MM.1S (cell line): ENCODE measurements at regions not wholly inside any gene's neighbourhood (a gene's known extent, or its start where the extent isn't known, plus 50 kb on each side); places are given as distances from the start of the nearest gene placed in this dataset.

ENCODE experiments used
- DNase-seq: peaks from one replicate; pipeline ENCODE4 v3.0.0-alpha.2; 2015
- H2AFZ ChIP-seq: fragments of 300-600 bp; sonication (generic); 2 replicates; pipeline ENCODE4 v1.6.0; 2016; ENCODE audit warnings: antibody characterized with exemption, low read length
- H3F3A ChIP-seq: fragments of 300-600 bp; sonication (generic); 2 replicates; pipeline ENCODE4 v1.6.1; 2016; ENCODE audit warnings: mild to moderate bottlenecking, antibody characterized with exemption, low read length, moderate library complexity, mixed read lengths; ENCODE audit not compliant: insufficient read depth
- H3K27ac ChIP-seq: fragments of 300-600 bp; sonication (generic); 2 replicates; pipeline ENCODE4 v1.5.1; 2016; ENCODE audit warnings: mild to moderate bottlenecking, low read length
- H3K27me3 ChIP-seq: fragments of 300-600 bp; sonication (generic); replicated peaks from 2 replicates; pipeline ENCODE4 v1.6.0; 2016; ENCODE audit warnings: low read length; ENCODE audit not compliant: insufficient read depth
- H3K36me3 ChIP-seq: fragments of 300-600 bp; sonication (generic); replicated peaks from 2 replicates; pipeline ENCODE4 v1.6.1; 2016; ENCODE audit warnings: mild to moderate bottlenecking, low read length, mixed read lengths; ENCODE audit not compliant: insufficient read depth
- H3K4me1 ChIP-seq: fragments of 300-600 bp; sonication (generic); 2 replicates; pipeline ENCODE4 v1.6.1; 2016; ENCODE audit warnings: low read length, mixed read lengths
- H3K4me2 ChIP-seq: fragments of 300-600 bp; sonication (generic); 2 replicates; pipeline ENCODE4 v1.6.0; 2016; ENCODE audit warnings: low read depth, low read length
- H3K4me3 ChIP-seq: fragments of 300-600 bp; sonication (generic); 2 replicates; pipeline ENCODE4 v1.5.1; 2016; ENCODE audit warnings: low read length, mixed read lengths
- H3K79me2 ChIP-seq: fragments of 300-600 bp; sonication (generic); 2 replicates; pipeline ENCODE4 v1.6.1; 2016; ENCODE audit warnings: mixed run types, low read length, mixed read lengths
- H3K9ac ChIP-seq: fragments of 300-600 bp; sonication (generic); 2 replicates; pipeline ENCODE4 v1.6.1; 2016; ENCODE audit warnings: low read length, mixed read lengths
- H3K9me2 ChIP-seq: fragments of 300-600 bp; sonication (generic); replicated peaks from 2 replicates; pipeline ENCODE4 v1.6.1; 2016; ENCODE audit warnings: mild to moderate bottlenecking, low read length, mixed read lengths; ENCODE audit not compliant: insufficient read depth
- H3K9me3 ChIP-seq: fragments of 300-600 bp; sonication (generic); replicated peaks from 2 replicates; pipeline ENCODE4 v1.6.1; 2016; ENCODE audit warnings: mild to moderate bottlenecking, low read length, mixed read lengths; ENCODE audit not compliant: insufficient read depth
- H4K20me1 ChIP-seq: fragments of 300-600 bp; sonication (generic); 2 replicates; pipeline ENCODE4 v1.6.1; 2016; ENCODE audit warnings: mild to moderate bottlenecking, low read length, moderate library complexity, mixed read lengths; ENCODE audit not compliant: insufficient read depth
- EZH2 ChIP-seq: fragments of 300-600 bp; sonication (generic); optimal IDR thresholded peaks from 2 replicates; pipeline ENCODE3; 2017; ENCODE audit warnings: low read depth, mild to moderate bottlenecking, antibody characterized with exemption, low read length, mixed read lengths
- EZH2phosphoT487 ChIP-seq: fragments of 300-600 bp; sonication (generic); IDR thresholded peaks from 2 replicates; pipeline ENCODE4 v1.6.1; 2018; ENCODE audit warnings: antibody characterized with exemption, low read length
- TF ChIP-seq, protein P1 (sequence below): fragments of 300-600 bp; sonication (generic); IDR thresholded peaks from 2 replicates; pipeline ENCODE4 v1.5.1; 2016; ENCODE audit warnings: antibody characterized with exemption, low read length, mixed read lengths

DNA sequence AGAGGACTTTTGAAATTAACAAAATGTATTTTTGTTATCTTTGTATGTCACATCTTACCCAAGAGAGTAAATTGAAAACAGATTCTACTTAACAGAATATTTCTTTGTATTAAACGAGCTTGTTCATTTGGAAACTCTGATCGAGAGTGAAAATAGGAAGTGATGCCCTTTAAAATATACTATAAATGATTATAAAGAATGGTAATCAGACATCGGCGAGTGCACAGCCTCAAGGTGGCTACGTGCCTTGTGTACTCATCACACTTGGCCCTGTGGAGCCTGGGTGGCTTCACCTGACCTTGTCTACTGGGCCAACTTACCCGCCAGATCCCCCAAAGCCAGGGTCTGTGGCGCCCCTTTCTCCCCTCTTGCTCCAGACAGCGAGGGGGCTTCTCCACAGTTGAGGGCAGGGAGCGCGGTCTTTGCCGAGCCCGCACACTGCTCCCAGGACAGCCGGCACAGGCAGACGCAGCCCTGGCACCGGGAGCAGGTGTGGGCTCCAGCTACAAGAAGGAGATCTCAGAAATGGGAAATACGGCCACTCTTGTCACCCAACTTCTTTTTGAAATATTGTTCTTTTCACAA, 243.2 kb downstream of the CEMIP2 start:
- H4K20me1 ChIP-seq, result no peaks in the 10 kb centered on the region
- no peaks in the 10 kb centered on the region for H3K27me3 ChIP-seq
- no peak overlapping the region for H3K4me2 ChIP-seq
- no peak for DNase-seq
- no peak overlapping the region for H3K27ac ChIP-seq
- no peaks in the 10 kb centered on the region for H3K36me3 ChIP-seq
- TF ChIP-seq EZH2, result no peak
- no peak for TF ChIP-seq EZH2phosphoT487
- TF ChIP-seq, protein P1, sequence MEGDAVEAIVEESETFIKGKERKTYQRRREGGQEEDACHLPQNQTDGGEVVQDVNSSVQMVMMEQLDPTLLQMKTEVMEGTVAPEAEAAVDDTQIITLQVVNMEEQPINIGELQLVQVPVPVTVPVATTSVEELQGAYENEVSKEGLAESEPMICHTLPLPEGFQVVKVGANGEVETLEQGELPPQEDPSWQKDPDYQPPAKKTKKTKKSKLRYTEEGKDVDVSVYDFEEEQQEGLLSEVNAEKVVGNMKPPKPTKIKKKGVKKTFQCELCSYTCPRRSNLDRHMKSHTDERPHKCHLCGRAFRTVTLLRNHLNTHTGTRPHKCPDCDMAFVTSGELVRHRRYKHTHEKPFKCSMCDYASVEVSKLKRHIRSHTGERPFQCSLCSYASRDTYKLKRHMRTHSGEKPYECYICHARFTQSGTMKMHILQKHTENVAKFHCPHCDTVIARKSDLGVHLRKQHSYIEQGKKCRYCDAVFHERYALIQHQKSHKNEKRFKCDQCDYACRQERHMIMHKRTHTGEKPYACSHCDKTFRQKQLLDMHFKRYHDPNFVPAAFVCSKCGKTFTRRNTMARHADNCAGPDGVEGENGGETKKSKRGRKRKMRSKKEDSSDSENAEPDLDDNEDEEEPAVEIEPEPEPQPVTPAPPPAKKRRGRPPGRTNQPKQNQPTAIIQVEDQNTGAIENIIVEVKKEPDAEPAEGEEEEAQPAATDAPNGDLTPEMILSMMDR, result no peak
- H3K9me2 ChIP-seq, result no peaks in the 10 kb centered on the region
- H2AFZ ChIP-seq, result no peak overlapping the region
- H3K4me3 ChIP-seq, result no peak overlapping the region
- H3K9ac ChIP-seq, result no peak overlapping the region
- no peaks in the 10 kb centered on the region for H3F3A ChIP-seq
- no peaks in the 10 kb centered on the region for H3K9me3 ChIP-seq
- H3K4me1 ChIP-seq, result no peaks in the 10 kb centered on the region
- H3K79me2 ChIP-seq, result no peaks in the 10 kb centered on the region

DNA sequence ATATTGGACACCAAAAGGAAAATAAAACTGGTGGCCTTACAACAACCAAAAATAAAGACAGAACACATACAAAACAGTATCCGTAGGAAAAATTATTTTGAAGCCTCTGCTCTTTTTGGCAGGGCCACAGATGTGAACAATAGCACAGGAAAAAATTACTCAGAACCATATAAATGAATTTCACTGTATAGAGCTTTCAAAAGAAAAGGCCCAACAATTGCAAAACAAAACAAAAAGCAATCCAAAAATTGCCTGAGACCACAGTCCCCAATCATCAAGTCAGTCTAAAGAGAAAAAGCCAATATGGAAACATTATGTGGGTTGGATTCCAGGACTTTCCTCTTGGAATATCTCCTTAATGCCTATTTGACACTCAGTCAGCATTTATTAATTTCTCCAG, 243.8 kb downstream of the CEMIP2 start:
- Histone ChIP-seq H3F3A (no peaks in the 10 kb centered on the region), H3K4me1 (no peaks in the 10 kb centered on the region), H3K9me3 (no peaks in the 10 kb centered on the region), H3K4me2 (no peak overlapping the region), H2AFZ (no peak overlapping the region), H3K9me2 (no peaks in the 10 kb centered on the region), H4K20me1 (no peaks in the 10 kb centered on the region), H3K27ac (no peak overlapping the region), H3K9ac (no peak overlapping the region), H3K27me3 (no peaks in the 10 kb centered on the region), H3K79me2 (no peaks in the 10 kb centered on the region), H3K4me3 (no peak overlapping the region), H3K36me3 (no peaks in the 10 kb centered on the region)
- DNase-seq, result no peak
- TF ChIP-seq EZH2phosphoT487 (no peak), EZH2 (no peak)
- TF ChIP-seq, protein P1, result no peak

DNA sequence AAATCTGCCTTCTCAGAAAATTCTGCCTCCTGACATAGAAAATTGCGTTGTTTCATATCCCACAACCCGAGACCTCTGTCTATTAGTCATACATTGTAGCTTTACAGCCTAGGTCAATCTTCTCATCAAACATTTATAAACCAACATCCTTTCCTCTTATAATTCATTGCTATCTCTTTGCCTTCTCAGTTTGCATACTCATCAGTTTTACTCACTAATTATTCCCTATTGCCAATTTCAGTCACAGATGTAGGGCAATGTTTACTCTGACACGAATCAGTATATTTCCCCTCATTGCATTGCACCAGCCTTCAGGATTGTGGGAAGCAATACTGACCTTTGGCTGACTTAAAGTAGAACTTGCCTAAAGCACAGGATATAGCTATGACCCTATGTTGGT, 247.2 kb downstream of the CEMIP2 start:
- TF ChIP-seq EZH2phosphoT487, result no peak
- TF ChIP-seq EZH2, result no peak
- TF ChIP-seq, protein P1, result no peak
- no peaks in the 10 kb centered on the region for H3K36me3 ChIP-seq
- no peak overlapping the region for H3K27ac ChIP-seq
- no peak overlapping the region for H3K9ac ChIP-seq
- no peak for DNase-seq
- H3K27me3 ChIP-seq, result no peaks in the 10 kb centered on the region
- no peaks in the 10 kb centered on the region for H3K79me2 ChIP-seq
- H3K4me2 ChIP-seq, result no peak overlapping the region
- H3F3A ChIP-seq, result no peaks in the 10 kb centered on the region
- no peaks in the 10 kb centered on the region for H3K9me2 ChIP-seq
- peaks cover 5% of the 10 kb centered on the region for H3K4me1 ChIP-seq
- H3K4me3 ChIP-seq, result no peak overlapping the region
- no peak overlapping the region for H2AFZ ChIP-seq
- H3K9me3 ChIP-seq, result no peaks in the 10 kb centered on the region
- no peaks in the 10 kb centered on the region for H4K20me1 ChIP-seq
